ENCODE measurements at regions not wholly inside any gene's neighbourhood (a gene's known extent, or its start where the extent isn't known, plus 50 kb on each side); places are given as distances from the start of the nearest gene placed in this dataset.

DNA sequence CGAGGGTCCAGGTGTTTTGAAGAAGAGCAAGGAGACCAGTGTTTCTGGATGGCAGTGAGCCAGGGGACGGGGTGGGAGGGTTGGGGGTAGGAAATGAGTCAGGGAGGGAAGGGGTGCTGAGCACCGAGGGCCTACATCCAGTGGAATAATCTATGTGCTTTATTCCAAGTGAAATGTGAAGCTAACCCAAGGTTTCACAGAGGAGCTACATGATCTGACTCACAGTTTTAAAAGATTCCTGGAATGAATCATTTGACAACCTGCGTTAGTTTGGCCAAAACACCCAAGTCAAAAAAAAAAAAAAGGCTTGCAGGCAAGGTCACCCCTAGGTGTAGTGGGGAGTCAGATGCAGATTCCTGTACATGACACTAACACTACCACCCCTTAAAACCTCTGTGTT lies 419.7 kb upstream of the MEX3C start:
- TF ChIP-seq, protein P1, sequence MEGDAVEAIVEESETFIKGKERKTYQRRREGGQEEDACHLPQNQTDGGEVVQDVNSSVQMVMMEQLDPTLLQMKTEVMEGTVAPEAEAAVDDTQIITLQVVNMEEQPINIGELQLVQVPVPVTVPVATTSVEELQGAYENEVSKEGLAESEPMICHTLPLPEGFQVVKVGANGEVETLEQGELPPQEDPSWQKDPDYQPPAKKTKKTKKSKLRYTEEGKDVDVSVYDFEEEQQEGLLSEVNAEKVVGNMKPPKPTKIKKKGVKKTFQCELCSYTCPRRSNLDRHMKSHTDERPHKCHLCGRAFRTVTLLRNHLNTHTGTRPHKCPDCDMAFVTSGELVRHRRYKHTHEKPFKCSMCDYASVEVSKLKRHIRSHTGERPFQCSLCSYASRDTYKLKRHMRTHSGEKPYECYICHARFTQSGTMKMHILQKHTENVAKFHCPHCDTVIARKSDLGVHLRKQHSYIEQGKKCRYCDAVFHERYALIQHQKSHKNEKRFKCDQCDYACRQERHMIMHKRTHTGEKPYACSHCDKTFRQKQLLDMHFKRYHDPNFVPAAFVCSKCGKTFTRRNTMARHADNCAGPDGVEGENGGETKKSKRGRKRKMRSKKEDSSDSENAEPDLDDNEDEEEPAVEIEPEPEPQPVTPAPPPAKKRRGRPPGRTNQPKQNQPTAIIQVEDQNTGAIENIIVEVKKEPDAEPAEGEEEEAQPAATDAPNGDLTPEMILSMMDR (conservative IDR thresholded peaks at IDR 0.05; ENCODE audit: low read length) = no peak
- no peak for TF ChIP-seq EZH2phosphoT487 (IDR thresholded peaks at IDR 0.05; ENCODE audit: borderline replicate concordance, low read depth, low read length)

All from OCI-LY7 (cell line).